Skeletal muscle tissue (tissue), 3 donors: ENCODE measurements at regions not wholly inside any gene's neighbourhood (a gene's known extent, or its start where the extent isn't known, plus 50 kb on each side); places are given as distances from the start of the nearest gene placed in this dataset.

Experiments used
- H3K27ac ChIP-seq: one replicate; pipeline ENCODE4 v1.7.0; 2013; ENCODE audit warnings: mild to moderate bottlenecking, low read depth, low read length, inconsistent platforms
- H3K27me3 ChIP-seq, 3 donors: one replicate each; pipeline ENCODE4 v1.7.0; 2013; ENCODE audit warnings: low read length in 3 of 3; ENCODE audit not compliant: control insufficient read depth in 3 of 3, insufficient read depth in 3 of 3
- H3K36me3 ChIP-seq, 3 donors: one replicate each; pipeline ENCODE4 v1.7.0; 2013; ENCODE audit warnings: low read length in 3 of 3; ENCODE audit not compliant: control insufficient read depth in 3 of 3, insufficient read depth in 3 of 3
- H3K4me1 ChIP-seq, 3 donors: one replicate each; pipeline ENCODE4 v1.7.0; 2013; ENCODE audit warnings: low read length in 3 of 3, mild to moderate bottlenecking in 3 of 3; ENCODE audit not compliant: control insufficient read depth in 3 of 3, insufficient read depth in 3 of 3
- H3K4me3 ChIP-seq, 3 donors: one replicate each; pipeline ENCODE4 v1.7.0; 2013; ENCODE audit warnings: low read length in 3 of 3
- H3K9ac ChIP-seq, 3 donors: one replicate each; pipeline ENCODE4 v1.7.0; 2013; ENCODE audit warnings: low read length in 3 of 3, mild to moderate bottlenecking in 3 of 3, moderate library complexity in 2 of 3, low read depth in 1 of 3
- H3K9me3 ChIP-seq, 3 donors: one replicate each; pipeline ENCODE4 v1.7.0; 2013; ENCODE audit warnings: low read length in 3 of 3; ENCODE audit not compliant: control insufficient read depth in 3 of 3
- donor health status: Osteomylitis.

DNA sequence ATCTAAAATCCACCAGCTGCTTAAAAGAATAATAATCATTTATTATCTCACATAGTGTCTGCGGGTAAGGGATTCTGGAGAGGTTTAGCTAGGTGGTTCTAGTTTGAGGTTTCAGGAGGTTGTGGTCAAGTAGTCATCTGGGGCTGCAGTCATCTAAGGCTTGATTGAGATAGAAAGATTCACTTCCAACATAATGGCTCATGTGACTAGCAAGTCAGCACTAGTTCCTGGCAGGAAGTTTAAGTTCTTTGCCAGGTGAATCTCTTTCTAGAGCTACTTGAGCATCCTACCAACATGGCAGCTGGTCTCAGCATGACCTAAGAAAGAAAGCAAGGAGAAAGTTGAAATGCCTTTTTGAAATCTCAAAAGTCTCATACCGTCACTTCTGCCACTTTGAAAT is 128.8 kb downstream of the EDN1 start:
- Histone ChIP-seq H3K4me1 (no peaks in the 10 kb centered on the region), H3K27me3 (no peaks in the 10 kb centered on the region), H3K36me3 (no peaks in the 10 kb centered on the region), H3K4me3 (no peak overlapping the region), H3K27ac (no peak overlapping the region), H3K9ac (no peak overlapping the region), H3K9me3 (no peaks in the 10 kb centered on the region)

DNA sequence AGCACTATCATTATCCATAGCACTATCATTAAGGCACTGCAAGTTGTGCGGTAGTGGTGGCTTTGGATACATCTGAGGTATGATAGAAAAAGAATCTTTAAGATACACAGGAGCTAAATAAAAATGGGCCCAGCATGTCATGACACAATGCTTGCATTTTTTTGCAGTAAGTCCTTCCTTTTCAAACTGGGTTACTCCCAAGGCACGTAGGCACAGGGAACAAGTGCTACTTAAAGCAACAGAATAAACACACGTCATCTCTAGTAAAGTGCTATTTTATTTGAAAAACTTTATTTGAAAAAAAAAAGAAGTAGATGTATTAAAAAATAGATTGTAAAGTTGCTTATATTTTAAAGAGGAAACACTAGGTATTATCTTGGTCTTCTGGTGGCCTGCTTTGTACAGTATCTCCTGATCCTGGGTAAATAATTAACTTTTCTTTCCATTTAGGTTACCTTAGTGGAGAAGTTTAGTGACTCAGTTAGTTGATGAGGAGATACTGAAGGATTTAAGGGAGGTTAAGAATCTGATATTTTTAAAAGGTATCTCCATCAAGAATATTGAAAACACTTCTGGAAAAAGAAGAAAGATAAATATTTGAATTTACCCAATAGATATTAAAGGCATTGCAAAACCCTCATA is 129.6 kb downstream of the EDN1 start:
- no peak overlapping the region for H3K27ac ChIP-seq
- no peak overlapping the region for H3K4me3 ChIP-seq
- H3K9ac ChIP-seq: no peak overlapping the region
- H3K36me3 ChIP-seq: no peaks in the 10 kb centered on the region
- H3K27me3 ChIP-seq: no peaks in the 10 kb centered on the region
- H3K4me1 ChIP-seq: no peaks in the 10 kb centered on the region
- no peaks in the 10 kb centered on the region for H3K9me3 ChIP-seq

DNA sequence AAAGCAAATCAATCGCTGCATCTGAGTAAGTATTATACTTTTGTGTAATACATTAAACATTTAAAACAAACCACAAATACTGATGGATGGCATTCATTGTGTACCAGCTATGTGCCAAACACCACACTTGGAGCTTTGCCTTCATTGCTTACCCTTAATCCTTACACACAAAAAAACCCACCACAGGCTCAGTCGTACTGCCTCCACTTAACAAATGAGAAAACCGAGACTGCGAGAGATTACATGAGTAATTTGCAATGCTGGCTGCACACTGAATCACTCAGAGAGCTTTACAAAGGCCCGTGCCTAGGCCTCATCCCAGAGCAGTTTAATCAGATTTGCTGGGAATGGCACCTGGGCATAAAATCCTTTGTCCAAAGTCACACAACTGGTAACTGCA is 130.5 kb downstream of the EDN1 start:
- no peak overlapping the region for H3K9ac ChIP-seq
- no peaks in the 10 kb centered on the region for H3K4me1 ChIP-seq
- H3K4me3 ChIP-seq: no peak overlapping the region
- no peaks in the 10 kb centered on the region for H3K27me3 ChIP-seq
- H3K36me3 ChIP-seq: no peaks in the 10 kb centered on the region
- H3K27ac ChIP-seq: no peak overlapping the region
- no peaks in the 10 kb centered on the region for H3K9me3 ChIP-seq

DNA sequence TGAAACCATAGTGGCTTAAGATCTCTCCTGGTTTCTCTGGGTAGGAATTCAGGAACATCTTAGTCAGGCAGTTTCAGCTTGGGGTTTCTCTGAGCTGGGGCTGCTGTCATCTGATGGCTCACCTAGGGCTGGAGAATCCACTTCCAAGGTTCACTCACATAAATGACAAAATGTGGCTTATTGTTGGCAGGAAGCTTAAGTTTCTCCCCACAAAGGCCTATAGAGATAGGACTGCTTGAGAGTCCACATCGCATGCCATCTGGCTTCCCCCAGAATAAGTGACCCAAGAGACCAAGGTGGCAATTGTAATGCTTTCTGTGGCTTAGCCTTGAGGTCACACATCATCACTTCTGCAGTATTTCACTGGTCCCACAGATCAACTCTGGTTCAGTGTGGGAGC is 131.4 kb downstream of the EDN1 start:
- Histone ChIP-seq H3K9ac (no peak overlapping the region), H3K4me3 (no peak overlapping the region), H3K4me1 (no peaks in the 10 kb centered on the region), H3K27me3 (no peaks in the 10 kb centered on the region), H3K36me3 (no peaks in the 10 kb centered on the region), H3K9me3 (no peaks in the 10 kb centered on the region), H3K27ac (no peak overlapping the region)

DNA sequence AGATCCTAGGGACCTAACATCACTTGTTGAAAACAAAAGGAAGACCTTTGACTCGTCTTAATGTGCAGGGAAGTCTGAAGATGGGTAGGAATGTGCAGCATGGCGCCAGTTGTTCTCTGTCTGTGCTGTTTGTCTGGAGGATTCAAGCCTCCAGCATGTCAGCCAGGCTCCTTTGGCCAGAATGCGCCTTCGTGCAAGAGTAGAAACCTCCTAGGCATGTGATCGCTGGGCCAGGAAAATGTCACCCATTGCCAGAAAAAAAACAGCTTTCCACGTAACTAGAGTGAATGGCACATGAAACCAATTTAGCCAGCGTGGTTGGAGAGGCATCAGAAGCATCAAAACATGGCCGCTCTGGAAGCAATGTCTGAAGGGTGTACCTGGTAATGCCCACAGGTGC is 132.7 kb downstream of the EDN1 start:
- Histone ChIP-seq H3K27me3 (no peaks in the 10 kb centered on the region), H3K9me3 (no peaks in the 10 kb centered on the region), H3K36me3 (no peaks in the 10 kb centered on the region), H3K4me3 (no peak overlapping the region), H3K27ac (no peak overlapping the region), H3K9ac (no peak overlapping the region), H3K4me1 (no peaks in the 10 kb centered on the region)

DNA sequence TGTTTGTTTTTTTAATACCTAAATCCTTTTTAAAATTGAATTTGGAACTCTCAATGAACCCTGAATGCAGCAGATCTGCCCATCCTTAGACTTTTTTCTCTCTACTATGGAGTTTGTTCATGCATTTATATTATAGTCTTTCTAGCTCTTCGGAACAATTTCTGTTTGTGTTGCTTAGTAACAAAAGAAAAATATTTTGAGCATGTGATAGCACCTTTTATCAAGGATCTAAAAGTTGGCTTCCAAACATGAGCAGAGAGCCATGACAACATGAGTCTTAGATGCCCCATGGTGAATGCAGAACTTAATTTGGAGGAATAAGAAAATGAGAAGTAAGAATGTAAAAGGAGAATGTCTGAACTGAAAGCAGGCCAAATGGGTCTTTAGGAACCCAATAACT is 133.7 kb downstream of the EDN1 start:
- no peak overlapping the region for H3K9ac ChIP-seq
- H3K27ac ChIP-seq: no peak overlapping the region
- no peaks in the 10 kb centered on the region for H3K4me1 ChIP-seq
- H3K9me3 ChIP-seq: no peaks in the 10 kb centered on the region
- no peak overlapping the region for H3K4me3 ChIP-seq
- no peaks in the 10 kb centered on the region for H3K36me3 ChIP-seq
- no peaks in the 10 kb centered on the region for H3K27me3 ChIP-seq

DNA sequence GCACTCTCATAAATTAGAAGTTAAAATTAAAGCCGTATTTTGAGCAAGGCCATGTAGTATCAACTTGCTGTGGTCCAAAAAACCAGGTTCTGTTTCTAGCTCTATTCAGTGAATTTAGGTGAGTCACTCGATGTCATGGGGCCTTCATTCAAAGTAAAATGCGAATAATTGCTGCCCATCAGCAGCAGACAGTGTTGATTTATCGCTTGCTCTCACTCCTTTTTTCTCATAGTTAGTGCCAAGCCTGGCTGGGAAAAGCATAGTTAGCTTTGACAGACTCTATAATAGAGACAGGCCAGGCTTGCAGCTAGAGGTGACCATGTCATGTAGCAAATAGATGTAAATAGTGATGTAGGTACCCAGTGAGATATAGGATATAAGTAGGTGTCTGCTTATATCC is 136.0 kb downstream of the EDN1 start:
- Histone ChIP-seq H3K4me1 (no peaks in the 10 kb centered on the region), H3K27me3 (no peaks in the 10 kb centered on the region), H3K9me3 (no peaks in the 10 kb centered on the region), H3K27ac (no peak overlapping the region), H3K9ac (no peak overlapping the region), H3K36me3 (no peaks in the 10 kb centered on the region), H3K4me3 (no peak overlapping the region)

DNA sequence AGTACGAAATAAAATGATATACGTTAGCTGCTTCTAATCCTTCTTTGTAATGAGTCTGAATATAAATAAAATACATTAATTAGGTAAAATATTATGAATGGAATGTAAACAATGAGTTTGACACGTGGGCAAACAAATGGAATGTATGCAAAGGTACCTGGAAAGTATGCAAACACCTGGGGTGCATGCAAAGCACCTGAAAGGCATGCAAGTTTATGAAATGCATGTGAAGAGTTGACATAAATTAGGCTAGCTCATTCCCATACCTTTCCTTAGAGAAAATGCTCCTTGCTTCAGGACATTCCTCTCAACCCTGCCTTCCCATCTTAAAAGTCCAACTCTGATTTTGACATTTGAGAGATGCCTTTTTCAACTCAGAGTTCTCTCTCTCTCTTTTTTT is 140.9 kb downstream of the EDN1 start:
- Histone ChIP-seq H3K4me3 (no peak overlapping the region), H3K36me3 (no peaks in the 10 kb centered on the region), H3K27ac (no peak overlapping the region), H3K9ac (no peak overlapping the region), H3K9me3 (no peaks in the 10 kb centered on the region), H3K4me1 (no peaks in the 10 kb centered on the region), H3K27me3 (no peaks in the 10 kb centered on the region)

DNA sequence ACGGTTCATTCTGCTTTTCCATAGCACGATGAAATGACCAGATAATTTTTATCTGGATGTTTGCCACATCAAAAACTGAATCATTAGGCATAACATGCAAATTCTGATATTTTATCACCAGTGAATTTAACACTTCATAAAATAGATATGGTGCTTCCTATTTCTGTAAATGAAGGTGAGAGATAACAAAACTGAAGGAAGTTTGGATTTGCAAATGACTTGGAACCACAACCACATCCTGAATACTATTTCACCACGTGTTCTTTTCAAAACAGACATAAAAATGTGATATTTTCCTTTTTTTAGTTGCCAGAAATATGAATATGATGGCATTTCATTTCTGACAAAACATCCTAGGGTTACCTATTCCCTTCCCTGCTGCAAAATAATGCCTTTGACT is 146.1 kb downstream of the EDN1 start:
- H3K27me3 ChIP-seq: no peaks in the 10 kb centered on the region
- no peak overlapping the region for H3K4me3 ChIP-seq
- no peaks in the 10 kb centered on the region for H3K36me3 ChIP-seq
- no peaks in the 10 kb centered on the region for H3K9me3 ChIP-seq
- no peak overlapping the region for H3K27ac ChIP-seq
- H3K9ac ChIP-seq: no peak overlapping the region
- H3K4me1 ChIP-seq: no peaks in the 10 kb centered on the region

DNA sequence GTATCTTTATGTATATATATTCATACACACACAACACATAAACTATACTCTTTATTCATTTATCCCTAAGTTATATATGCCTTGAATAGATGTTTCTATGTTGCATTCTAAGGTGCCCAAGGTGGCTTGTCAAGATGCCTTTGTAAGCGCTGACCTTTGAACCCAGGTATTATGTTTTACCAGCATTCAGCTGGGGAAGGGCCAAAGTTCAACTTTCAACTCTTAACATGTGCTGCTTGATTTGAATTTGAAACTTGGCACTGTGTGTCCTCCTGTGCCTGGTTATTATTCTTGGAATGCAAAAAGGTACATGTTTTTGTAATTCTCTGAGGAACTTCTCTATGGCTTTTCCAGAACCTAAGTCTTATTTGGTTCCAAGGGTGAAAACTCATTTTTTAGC is 146.5 kb downstream of the EDN1 start:
- no peak overlapping the region for H3K4me3 ChIP-seq
- no peak overlapping the region for H3K9ac ChIP-seq
- no peaks in the 10 kb centered on the region for H3K9me3 ChIP-seq
- H3K4me1 ChIP-seq: no peaks in the 10 kb centered on the region
- H3K27me3 ChIP-seq: no peaks in the 10 kb centered on the region
- no peak overlapping the region for H3K27ac ChIP-seq
- H3K36me3 ChIP-seq: no peaks in the 10 kb centered on the region

DNA sequence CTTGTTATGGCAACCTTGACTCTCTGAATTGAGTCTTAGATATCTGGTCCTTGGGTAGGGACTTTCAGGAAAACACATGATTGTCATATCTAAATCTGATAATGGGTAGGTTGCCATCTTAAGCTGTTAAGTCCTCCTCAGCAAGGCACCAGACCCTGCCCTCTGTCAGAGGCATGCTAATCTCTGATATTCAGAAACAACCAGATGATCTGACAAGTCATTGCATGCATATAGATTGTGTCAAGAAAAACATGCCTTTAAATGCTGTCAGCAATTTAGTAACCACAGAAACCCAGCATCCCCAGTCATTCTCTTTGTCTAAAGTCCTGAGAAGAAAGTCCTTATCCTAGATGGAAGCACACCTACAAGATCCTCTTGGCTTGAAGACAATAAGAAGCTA is 149.1 kb downstream of the EDN1 start:
- Histone ChIP-seq H3K27ac (no peak overlapping the region), H3K4me3 (no peak overlapping the region), H3K27me3 (no peaks in the 10 kb centered on the region), H3K4me1 (no peaks in the 10 kb centered on the region), H3K36me3 (no peaks in the 10 kb centered on the region), H3K9me3 (no peaks in the 10 kb centered on the region), H3K9ac (no peak overlapping the region)
